ENCODE measurements at regions not wholly inside any gene's neighbourhood (a gene's known extent, or its start where the extent isn't known, plus 50 kb on each side); places are given as distances from the start of the nearest gene placed in this dataset.

- DNase-seq (ENCODE audit: insufficient read length, low spot score) (no peak), FAIRE-seq (no peak)
- no peak for TF ChIP-seq POLR2A (IDR thresholded peaks at IDR 0.05; ENCODE audit: low read depth, low read length)
Measured at GRCh38 chr4:176971576-176972115, 178.9 kb upstream of the VEGFC start.

DNA sequence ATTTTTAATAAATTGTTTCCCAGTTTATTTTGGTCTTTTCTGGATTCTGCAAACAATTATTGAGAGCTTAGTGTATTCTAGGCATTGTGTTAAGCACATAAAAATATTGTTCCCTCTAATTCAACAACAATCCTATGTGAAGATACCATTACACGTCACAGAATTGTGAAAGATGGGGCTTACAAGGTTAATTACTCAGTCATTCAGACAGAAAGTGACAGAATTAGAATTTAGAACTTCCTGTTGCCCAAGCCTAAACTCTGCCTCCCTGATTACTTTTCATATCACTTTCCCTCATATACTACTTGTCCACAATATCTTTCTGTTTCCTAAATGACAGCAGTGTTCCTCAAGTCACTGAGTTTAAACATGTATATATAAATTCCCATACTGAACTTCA, 186.7 kb upstream of the VEGFC start:
- no peak for FAIRE-seq
- no peak for DNase-seq (ENCODE audit: insufficient read length, low spot score)
- no peak for TF ChIP-seq POLR2A (IDR thresholded peaks at IDR 0.05; ENCODE audit: low read depth, low read length)

DNA sequence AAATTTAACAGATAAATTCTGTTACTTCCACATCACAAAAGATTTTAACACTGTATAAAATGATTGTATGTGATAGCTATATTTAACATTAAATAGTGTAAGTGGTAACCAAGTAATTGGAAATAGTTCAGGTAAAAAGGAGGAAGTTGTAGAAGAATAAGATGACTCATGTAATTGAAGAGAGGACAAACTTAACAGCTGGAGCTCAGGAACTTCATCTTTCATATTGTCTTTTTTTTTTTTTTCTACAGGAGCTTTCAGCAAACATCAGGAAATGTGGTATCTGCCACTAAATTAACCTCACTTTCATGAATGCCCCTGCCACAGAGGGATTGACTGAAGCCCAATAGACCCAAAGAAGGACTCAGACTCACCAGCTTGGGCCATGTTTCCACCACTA, 188.4 kb upstream of the VEGFC start:
- DNase-seq (ENCODE audit: insufficient read length, low spot score) (no peak), FAIRE-seq (no peak)
- TF ChIP-seq POLR2A (IDR thresholded peaks at IDR 0.05; ENCODE audit: low read depth, low read length): no peak

GRCh38 chr4:176981551-176981950, 188.8 kb upstream of the VEGFC start:
- no peak for FAIRE-seq
- no peak for DNase-seq (ENCODE audit: insufficient read length, low spot score)
- no peak for TF ChIP-seq POLR2A (IDR thresholded peaks at IDR 0.05; ENCODE audit: low read depth, low read length)

DNA sequence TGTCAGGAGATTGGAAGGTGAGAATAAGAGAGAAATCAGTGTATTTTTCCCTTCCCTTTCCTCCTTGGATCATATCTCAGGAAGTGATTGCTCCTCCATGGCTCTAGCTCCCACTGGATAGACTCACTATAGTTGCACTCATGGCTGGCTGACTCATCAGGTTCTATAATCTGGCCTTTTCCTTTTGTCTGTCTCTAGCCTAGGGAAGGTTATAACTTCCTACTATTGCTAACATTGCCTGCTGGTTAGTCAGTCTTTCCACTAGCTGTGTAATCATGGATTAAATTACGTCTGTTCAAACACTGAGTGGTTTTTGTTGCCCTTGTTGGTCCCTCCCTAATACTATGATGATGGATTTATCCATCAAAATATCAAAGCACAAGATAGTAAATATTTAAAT, 195.5 kb upstream of the VEGFC start:
- FAIRE-seq (peak; percentile 92), DNase-seq (ENCODE audit: insufficient read length, low spot score) (peak; percentile 12)
- no peak for TF ChIP-seq POLR2A (IDR thresholded peaks at IDR 0.05; ENCODE audit: low read depth, low read length)

DNA sequence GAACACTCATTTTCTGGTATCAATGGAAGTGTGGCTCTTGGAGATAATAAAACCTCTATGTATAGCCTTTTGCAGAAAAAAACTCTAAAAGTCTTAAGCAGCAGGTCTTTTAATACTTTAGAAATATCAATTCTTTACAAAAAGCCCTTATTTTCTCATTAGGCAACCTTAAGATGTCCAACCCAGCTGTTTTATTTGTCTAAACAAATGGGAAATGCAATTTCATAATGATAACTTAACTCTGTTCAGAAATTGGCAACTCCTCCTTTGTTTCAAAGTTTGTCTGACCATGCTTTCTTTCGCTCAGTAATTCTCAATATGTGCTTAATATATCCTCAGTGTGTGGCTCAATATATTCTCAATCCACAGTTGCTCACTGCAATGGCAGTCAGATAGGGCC, 196.5 kb upstream of the VEGFC start:
- no peak for FAIRE-seq

GRCh38 chr4:176999935-177000543, 207.3 kb upstream of the VEGFC start:
- no peak for FAIRE-seq
- no peak for DNase-seq (ENCODE audit: insufficient read length, low spot score)
- TF ChIP-seq POLR2A (IDR thresholded peaks at IDR 0.05; ENCODE audit: low read depth, low read length): no peak

More for the DNA sequence above, 196.5 kb upstream of the VEGFC start:
- no peak for DNase-seq (ENCODE audit: insufficient read length, low spot score)
- TF ChIP-seq POLR2A (IDR thresholded peaks at IDR 0.05; ENCODE audit: low read depth, low read length): no peak

GRCh38 chr4:177001271-177002175, 208.8 kb upstream of the VEGFC start:
- DNase-seq (ENCODE audit: insufficient read length, low spot score): no peak
- no peak for TF ChIP-seq POLR2A (IDR thresholded peaks at IDR 0.05; ENCODE audit: low read depth, low read length)
- FAIRE-seq: no peak

GRCh38 chr4:177005674-177006230, 213.0 kb upstream of the VEGFC start:
- no peak for TF ChIP-seq POLR2A (IDR thresholded peaks at IDR 0.05; ENCODE audit: low read depth, low read length)
- FAIRE-seq (peak; percentile 91), DNase-seq (ENCODE audit: insufficient read length, low spot score) (no peak)

DNA sequence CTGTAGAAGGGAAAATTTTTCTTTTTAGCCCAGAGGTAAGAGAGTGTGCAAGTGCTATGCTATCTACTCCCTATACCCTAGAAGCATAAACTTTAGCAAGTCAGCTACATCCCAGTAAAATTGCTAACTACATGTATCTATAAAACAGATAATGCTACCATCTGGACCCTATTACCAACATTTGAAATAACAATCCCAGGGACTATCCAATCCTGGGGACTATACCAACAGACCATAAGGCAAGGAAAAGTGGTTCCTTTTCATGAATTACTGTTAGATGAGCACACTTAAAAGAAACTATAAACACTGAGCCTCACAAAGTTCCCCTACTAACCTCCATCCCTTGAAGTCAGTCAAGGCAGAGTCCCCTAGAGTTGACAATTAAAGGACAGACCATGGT, 213.6 kb upstream of the VEGFC start:
- TF ChIP-seq POLR2A (IDR thresholded peaks at IDR 0.05; ENCODE audit: low read depth, low read length): no peak
- FAIRE-seq: no peak

DNA sequence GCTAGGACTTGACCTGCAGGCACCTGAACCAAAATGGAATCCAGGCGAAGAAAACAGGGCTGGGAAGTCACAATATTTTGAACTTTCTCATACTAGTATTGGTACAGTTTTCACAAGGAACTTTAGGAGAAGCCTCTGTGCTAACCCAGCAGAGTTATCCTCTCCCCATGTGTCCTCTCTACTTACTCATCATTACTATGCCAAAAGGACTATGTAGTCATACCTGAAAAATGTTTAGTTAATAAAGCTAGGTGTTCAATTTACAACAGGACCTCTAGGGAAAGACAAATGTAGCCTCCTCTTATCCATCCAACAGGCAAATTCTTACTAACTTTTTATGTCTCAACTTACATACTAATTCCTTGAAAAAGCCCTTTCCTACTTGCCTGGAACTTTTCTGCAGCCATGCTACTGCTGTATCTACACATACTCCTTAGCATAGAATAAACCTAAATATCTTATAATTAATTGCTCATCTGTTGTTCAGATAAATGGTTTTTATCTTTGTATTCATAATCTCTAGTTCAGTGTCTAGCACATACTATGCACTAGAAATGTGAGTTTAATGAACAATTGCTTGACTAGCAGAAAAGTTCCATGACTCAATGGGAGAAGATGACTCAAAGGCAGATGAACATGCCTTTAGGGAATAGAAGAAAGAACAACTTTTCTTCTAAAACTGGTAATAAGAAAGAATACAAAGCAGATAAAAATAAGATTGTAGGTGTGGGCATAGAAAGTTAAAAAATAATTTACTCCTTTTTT, 215.5 kb upstream of the VEGFC start:
- DNase-seq (ENCODE audit: insufficient read length, low spot score) (no peak), FAIRE-seq (peak; percentile 15)
- no peak for TF ChIP-seq POLR2A (IDR thresholded peaks at IDR 0.05; ENCODE audit: low read depth, low read length)

More for the DNA sequence above, 213.6 kb upstream of the VEGFC start:
- DNase-seq (ENCODE audit: insufficient read length, low spot score): no peak

DNA sequence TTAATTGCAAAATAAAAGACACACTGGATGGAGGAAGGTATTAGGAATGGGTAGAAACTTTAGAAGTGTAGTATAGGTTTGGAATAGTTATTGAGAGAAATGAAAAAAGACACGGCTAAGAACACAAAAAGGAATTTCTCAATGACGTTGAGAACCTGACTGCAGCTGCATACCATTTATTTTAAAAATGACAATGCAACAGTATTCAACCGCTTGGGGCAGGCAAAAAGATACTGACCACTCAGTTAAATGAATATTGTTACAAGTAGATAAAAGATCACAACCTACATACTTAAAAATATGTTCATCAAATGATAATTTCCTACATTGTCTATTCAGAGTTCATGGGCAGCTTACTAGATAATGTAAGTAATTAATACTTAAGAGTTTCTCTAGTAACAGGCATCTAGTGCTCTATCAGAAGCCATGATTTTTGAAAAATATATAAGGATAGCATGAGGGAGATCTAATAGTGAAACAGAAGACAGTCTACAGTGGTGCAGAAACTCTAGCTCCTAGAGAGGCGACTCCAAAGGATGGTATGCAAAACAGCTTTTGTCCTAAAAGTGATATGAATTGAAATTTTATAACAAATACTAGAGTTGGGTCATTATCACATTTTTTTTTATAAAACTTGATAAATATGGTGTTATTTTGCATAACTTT, 216.2 kb upstream of the VEGFC start:
- no peak for FAIRE-seq

DNA sequence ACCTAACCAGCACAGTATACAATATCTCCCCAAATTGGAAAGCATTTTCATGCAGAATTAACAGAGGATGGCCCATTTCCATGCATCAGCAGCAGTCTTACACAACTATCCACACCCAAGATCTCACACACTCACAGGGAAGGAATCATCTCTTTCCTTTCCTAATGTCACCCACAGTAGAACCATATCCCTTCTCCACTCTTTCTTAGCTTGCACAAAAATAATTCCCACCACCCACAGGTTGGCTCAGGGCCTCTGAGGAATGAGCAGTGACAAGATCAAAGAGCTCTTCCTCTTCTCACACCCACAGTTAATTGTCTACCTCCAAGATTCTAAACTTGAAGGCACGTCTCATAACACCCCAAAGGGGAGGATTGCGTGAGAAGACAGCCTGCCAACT, 217.7 kb upstream of the VEGFC start:
- FAIRE-seq (no peak), DNase-seq (ENCODE audit: insufficient read length, low spot score) (no peak)
- TF ChIP-seq POLR2A (IDR thresholded peaks at IDR 0.05; ENCODE audit: low read depth, low read length): no peak

More for the DNA sequence above, 216.2 kb upstream of the VEGFC start:
- no peak for TF ChIP-seq POLR2A (IDR thresholded peaks at IDR 0.05; ENCODE audit: low read depth, low read length)
- no peak for DNase-seq (ENCODE audit: insufficient read length, low spot score)
